GM18498 (cell line): ENCODE measurements at regions not wholly inside any gene's neighbourhood (a gene's known extent, or its start where the extent isn't known, plus 50 kb on each side); places are given as distances from the start of the nearest gene placed in this dataset.

Experiments
- ATAC-seq: cut with Tn5 transposase; IDR thresholded peaks from one replicate; pipeline ENCODE4 v1.9.1; 2021; ENCODE audit warnings: mild to moderate bottlenecking, moderate library complexity; ENCODE audit not compliant: unreplicated experiment

DNA sequence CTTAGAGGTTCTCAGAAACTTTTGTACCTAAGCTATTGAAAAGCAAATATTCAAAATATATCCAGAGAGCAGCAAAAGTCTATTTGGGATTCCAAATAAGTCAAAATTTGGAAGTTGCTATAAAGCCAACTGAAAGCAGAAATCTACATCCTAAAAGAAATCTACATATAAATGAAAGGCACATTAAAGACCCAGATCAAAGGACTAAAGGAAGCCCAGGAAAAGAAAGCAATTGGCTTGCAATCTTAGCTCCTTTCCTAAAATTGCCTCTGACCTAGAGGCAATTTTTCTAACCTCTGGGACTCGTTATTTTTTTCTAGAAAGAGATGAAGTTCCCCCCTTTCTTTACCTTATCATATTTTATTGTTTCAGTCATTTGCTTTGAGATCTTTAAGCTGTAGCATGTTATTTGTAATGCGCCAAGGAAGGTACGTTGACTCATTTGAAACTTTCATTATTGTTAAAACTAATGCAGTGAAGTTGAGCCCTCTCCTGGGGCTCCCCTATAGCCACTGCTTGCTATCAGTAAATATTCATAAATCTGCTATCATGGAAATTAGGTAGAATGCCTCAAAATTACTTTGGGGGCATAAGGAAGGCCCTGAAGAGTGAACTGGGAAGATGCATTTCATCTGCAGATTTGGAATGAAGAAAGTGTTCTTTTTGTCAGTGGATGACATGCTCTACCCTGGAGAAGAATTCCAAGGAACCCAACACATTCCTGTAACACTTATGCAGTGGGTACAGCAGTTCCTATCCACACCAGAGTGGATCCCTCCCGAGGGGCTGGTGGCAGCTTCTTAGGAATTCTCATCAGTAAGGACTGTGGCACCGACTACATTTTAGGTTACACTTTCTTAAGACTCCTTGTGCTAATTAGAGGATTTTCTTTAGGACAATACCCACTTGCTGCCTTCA is 177.8 kb upstream of the IGFBP7 start:
- ATAC-seq: no peak

DNA sequence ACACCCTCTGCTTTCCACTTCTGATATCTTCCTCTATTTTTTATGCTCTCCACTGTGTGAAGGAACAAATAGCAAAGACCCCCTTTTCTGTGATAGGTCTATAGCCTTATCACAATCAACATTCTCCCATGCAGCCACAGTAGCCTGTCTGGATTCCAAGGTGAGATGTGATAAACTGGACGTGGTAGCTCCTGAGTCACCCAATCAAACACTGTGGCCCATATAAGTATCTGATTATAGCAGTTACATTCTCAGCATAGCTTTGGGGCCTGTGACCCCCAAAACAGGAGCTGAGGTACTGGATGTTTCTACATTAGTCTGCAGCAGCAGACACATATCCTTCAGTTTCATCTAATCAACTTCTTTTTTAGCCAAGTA is 172.7 kb upstream of the IGFBP7 start:
- no peak for ATAC-seq

DNA sequence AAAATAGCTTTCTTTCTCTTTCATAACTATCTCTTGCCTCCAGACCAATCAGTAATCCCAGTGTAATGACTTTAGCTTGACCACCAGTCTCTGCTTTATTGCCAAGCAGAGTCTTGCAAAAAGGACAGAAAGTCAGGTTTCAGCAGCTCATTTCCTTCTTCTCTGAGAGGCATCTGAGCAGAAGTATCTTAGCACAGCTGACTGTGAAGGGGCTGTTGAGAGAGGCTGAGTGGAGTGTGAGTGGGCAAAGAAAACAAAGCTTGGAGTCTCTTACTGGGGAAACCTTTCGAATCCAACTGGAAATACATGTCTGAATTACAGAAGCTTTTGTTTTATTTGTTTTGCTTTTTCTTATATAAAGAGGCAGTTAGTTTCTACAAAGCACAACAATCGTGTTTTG is 170.3 kb upstream of the IGFBP7 start:
- no peak for ATAC-seq

DNA sequence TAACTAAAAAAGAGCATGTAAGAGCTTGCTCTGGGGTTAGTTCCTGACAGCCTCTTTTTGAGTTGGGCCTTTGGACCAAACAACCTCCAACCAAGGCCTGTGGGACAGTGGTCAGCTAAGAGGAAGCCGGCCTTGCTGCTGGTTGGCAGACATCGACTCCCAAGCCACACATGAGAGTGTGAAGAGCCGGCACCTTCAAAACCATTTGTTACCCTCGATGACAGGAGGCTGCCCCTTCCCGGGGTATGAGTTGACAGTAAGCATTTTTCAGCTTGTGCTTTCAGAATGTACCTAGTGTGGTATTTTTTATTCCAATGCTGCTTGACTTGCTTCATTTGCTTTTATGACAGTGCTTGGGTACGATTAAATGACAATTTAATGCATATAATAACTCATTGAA is 168.6 kb upstream of the IGFBP7 start:
- no peak for ATAC-seq

DNA sequence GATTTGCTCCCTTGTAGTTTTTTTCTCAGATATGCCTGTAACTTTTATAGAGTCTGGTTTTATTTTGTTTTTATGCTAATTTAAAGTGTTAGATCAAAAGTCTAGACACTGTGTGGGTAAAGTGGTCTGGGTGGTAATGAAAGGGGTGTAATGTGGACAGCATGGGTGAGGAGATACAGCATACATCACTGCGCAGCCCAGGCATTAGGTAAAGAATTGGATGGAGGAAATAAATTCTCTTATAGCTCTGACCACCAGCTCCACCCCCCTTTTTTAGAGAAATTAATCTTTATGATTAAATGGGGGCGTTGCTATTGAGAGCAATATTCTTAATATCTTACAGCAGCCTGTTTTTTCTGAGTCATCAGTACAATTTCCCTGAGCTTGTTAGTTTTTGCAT is 163.9 kb upstream of the IGFBP7 start:
- no peak for ATAC-seq

DNA sequence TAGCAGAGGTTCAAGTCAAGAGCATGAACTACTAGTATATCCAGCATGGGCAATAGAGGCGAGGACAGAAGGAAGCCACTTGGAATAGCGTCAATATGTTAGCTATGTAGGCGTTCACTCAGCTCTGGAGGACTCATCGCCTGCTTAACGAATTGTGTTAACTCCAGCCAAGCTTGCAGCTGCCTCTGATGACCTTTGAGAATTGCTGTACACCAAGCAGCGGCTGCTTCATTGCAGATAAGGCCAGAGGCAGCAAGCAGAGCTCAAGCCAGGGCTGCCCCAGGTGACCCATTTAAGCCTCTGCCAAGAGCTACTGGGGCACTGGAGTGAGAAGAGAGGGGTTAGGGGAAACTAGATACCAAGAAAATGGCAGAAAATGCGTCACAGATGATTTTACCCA is 160.2 kb upstream of the IGFBP7 start:
- no peak for ATAC-seq

DNA sequence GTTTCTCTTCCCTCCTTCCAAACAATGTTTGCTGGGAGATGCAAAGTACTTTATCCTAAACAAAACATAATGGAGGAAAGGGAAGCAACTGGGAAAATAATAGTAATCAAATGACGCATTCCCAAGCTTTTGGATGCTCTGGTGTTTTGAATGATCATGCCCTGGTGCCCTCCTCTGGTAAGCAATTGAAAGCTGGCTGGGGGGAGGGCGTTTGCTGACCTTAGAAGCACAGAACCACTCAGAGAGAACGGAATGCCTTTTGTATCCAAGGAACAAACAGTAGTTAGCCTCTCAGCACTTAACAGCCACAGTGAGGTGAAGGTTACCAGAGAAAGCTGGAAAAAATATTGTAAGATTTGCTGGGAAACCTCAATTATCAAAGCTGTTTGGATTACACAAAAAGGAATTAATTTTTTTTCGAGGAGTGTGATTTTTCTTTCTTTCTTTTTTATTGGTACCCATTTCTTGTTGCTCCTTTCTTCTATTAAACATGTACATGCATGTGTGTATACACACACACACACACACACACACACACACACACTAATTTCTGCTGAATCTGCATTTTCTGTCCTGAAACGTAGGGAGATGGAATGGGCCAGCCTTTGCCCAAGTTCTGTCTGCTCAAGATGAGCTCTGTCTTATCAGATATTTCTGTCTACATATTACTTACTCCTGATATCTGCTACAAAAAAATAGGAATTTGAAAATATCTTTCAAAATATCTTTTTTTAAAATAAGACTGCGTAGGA is 155.8 kb upstream of the IGFBP7 start:
- ATAC-seq: no peak

DNA sequence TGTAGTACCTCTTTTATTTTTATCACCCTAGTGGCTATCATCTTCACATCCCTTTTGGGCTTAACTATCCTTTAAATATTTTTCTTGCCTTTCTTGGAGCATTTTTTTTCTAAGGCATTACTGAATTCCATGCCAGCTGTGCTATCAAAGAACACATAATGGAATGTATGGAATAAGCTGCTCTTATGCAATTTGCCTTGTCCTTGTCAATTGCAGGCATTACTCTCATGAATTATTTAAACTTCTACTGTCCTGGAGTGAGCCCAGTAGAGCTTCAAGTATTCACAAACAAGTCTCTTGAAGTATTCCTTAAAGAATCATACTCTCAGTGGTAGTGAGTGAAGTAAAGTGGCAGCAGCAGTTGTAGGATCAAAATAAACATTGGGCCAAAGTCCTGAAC is 144.6 kb upstream of the IGFBP7 start:
- no peak for ATAC-seq

DNA sequence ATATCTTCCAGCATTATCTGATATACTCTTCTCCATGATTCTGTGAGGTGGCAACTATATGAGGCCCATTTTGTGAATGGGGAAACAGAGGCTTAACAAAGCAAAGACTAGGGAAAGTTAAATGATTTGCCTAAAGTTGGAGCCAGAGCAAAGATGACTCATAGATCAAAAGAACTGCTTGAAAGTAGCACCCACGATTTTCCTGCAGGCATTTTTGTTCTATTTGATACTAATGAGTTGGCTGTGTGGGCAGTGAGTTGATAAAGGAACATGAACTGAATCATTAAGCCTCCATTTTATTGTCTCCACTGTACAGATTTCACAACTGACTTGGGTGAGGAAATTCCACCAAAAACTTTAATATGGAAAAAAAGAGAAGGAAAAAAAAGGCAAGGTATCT is 138.9 kb upstream of the IGFBP7 start:
- no peak for ATAC-seq

DNA sequence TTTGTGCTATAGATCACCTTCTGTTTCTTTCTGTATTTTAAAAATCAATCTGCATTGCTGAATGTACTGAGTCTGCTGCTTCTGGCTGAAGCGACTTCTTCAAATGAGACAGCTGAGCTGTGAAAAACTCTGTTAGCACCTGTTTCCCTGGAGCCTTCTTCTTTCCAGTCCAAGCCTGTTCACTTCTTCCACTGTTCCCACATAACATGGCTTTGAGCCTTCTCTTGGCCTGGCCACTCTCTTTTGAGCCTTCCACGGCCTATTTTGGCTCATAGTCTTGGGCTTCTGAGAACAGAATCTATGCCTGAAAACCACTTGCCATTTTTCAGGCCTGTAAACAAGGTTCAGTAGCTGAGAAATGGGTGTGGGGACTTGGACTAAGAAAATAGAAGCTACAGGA is 132.9 kb upstream of the IGFBP7 start:
- ATAC-seq: no peak

DNA sequence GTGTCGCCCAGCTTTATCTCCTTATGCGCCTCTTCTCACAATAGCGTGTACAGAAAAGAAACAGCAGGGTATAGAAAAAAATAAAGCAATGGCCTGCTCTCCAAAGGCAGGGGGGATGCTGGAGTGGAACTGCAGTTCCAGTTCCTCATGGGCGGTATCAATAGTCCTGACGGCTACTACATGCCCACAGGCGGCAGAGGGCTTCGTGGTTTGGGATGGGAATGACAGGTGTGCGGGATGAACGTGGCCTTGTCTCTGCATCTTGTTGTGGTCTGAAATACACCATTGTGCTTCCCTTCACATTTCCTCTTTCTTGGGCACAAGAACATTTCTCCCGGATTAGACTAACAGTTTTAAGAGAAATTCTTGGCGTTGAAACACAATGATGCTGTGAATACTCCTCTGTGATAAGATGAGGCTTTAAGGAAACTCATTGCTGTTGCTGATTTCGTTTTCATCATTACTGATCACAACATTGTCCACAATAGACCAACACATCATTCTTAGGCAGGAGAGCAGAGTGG is 124.1 kb upstream of the IGFBP7 start:
- no peak for ATAC-seq

DNA sequence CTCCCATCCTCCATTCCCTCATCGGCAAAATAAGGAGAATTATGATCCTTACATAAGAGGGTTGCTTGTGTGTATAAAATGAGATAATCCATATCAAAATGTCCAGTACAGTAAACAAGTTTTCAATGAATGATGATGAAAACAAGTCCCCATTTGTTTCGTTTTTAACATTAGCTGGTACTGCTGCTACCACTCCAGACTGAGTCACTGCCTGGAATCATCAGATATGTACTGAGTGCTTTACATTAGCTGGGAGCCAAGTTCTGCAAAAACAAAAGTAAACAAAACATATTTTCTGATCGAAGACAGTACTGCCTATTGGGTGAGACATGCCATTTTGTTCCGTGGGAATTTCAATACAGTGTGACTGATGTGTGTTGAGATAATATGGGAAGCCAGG is 123.2 kb upstream of the IGFBP7 start:
- ATAC-seq: no peak

DNA sequence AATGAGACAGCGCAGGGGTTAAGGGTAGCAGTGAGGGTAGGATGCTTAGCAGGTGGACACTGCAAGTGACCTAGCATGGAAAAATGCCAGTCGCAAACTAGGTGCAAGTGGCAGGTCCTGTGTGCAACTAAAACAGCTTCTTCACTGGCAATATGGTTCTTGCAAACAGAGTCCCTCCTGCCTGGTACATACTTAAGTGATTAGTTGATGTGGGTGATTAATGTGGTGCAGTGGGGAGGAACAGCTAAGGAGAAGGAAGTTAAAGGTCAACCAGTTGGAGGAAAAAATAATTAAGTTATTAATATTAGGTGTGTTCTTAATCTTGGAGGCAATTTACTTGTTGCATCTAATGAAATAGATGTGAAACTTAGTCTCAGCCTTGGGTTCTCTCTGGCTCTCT is 121.6 kb upstream of the IGFBP7 start:
- ATAC-seq: no peak

DNA sequence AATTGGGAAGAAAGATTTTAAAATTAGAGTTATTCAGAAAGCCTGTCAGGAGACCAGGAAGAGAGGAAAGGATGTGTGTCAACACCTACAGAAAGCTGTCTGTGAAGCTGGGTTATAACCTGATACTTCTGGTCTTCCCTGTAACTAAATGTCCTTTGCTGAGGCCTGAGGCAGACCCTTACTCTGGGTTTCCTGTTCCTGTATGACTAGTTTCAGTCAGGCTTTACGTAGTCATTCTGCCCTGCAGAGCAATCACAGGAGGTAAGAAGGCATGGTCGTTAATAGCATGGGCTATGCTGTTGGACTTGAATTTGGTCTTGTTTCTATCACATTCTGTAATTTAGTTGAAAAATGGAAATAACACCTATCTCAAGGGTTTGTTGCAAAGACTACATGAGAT is 110.5 kb upstream of the IGFBP7 start:
- no peak for ATAC-seq

DNA sequence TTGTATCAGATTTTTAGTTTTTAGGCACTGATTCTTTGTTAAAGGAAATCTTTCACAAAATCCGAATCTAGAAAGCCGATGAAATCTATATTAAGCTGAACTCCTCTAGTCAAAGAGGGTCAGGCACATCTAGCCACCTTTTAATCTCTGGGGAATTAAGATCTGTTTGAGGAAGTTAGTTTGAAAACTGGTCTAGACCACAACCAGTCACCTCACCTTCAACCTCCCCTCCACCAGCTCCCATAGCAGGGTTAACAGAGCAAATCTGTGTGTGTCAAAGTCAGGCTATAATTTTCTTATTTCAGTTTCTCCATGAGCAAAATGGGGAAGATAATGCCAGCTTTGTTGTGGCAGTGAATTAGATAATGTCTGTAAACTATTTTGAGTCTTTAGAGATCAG is 110.0 kb upstream of the IGFBP7 start:
- no peak for ATAC-seq

DNA sequence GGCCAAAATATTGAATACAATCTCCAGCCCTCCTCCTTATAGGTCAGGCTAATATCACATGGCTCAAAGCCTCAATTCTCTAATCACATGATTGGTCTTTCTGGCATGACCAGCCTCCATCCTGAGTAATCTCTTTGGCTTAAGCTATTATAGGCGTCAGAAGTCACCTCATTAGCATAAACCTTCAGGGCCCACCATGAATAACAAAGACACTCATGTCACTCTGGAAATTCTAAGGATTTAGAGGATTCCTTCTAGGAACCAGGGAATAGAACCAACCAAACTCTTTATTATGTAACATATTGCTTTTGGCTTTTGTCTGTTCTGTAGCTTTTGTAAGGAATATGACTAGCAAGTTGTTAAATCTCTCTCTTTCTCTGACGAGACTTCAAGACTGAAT is 109.2 kb upstream of the IGFBP7 start:
- no peak for ATAC-seq

DNA sequence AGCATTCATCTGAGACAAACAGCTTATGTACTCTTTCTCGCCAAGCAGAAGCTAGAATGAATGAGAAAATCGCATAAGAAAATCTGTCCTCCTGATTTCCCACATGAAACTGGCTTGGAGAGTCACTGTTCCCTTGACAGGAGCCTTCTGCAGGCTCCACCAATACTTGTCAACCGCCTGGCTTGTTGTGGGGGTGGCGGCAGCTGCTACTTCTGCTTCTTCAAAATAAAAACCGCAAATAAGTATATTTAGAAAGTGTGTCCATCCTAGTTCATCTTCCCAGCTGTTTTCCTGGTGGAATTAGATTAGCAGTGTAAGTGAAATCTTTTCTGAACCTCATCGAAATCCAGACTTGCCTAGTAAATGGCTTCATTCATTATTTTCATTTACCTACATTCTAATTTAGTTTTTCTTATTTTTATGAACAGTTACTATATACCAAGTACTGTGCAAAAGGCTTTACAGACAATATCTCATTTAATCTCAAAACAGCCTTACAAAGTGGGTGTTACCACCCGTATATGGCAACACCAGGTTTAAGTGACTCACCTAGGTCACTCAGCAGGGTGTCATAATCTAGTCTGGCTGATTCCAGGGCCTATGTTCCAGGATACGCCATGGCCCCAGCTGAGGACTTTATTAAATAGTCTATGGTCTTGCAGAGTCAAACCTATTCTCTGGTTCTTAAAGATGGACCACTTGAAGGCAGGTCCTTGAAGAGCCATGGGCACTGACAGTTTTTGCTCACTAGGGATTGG is 104.6 kb upstream of the IGFBP7 start:
- no peak for ATAC-seq

DNA sequence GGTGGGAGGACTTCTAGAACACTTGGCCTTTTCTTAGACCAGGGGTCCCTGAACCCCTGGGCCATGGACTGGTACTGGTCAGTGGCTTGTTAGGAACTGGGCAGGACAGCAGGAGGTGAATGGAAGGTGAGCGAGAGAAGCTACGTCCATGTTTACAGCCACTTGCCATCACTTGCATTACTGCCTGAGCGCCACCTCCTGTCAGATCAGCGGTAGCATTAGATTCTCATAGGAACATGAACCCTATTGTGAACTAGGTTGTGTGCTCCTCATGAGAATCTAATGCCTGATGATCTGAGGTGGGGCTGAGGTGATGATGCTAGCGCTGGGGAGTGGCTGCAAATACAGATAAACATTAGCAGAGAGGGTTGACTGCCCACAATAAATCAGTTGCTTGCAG is 100.9 kb upstream of the IGFBP7 start:
- no peak for ATAC-seq

DNA sequence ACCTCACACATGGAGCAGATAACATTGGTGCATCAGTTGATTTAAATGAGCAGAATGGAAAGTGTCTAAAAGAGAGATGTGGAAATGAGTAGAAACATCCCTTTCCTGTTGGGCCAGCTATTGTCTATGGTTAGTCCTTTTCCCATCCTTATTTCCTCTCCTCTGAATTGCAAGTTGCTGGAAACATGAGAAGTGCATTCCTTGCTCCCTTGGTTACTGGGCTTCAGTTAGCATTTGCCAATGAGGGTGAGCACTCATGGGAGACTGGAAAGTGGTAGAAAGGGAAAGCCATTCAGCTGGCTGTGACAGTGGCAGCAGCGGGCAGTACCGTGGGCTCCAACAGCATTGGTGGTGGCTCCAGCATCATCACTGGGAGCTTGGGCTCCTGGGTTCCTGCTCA is 96.0 kb upstream of the IGFBP7 start:
- ATAC-seq: no peak

DNA sequence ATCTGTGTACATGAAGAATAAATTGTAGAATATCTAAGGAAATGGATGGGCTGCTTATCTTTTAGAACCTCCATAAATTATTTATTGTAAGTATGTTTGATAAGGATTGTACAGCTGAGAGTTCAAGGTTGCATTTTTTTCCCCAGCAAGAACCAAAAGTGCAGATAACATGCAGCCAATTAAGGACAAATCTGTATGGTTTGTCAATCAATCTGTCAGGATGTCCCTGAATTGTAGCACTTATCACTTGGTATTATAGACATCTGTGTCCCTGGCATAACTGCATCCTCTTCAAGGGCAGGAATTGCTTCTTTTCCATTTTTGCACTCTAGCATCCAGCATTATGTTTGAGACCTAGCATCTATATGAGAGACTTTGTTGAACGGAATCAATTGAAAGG is 95.4 kb upstream of the IGFBP7 start:
- no peak for ATAC-seq

DNA sequence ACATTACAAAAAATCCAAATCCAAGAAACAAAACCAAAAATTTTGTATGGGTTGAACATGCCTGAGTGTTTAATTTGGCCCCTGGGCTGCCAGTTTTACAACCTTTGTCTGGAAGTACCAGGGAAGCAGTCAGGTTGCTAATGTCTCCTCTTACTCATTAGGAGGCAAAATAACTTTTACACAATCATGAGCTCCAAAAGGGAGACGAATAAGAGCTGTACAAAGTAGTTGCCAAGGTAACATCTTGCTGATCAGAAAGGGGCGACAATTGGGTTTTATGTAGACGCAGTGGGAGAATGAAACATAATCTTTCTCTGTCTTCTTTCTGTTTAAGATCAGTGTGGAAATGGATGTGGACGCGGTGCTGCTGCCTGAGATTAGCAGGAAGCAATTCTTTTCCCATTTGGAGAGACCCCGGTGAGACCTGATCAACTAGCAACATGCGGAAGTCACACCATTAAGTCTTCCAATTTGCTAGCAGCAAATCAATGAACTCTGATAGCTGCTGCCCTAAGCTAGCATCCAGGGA is 90.7 kb upstream of the IGFBP7 start:
- ATAC-seq: no peak
